Neural cell (in vitro differentiated cells): ENCODE measurements at regions not wholly inside any gene's neighbourhood (a gene's known extent, or its start where the extent isn't known, plus 50 kb on each side); places are given as distances from the start of the nearest gene placed in this dataset.

Experiments used
- EP300 ChIP-seq: fragments of 450-650 bp; conservative IDR thresholded peaks from 2 replicates; pipeline ENCODE4 v1.6.1; 2014; ENCODE audit warnings: antibody characterized with exemption, mild to moderate bottlenecking, moderate library complexity; ENCODE audit not compliant: poor library complexity, severe bottlenecking
- EZH2 ChIP-seq: fragments of 200-600, 300-800 bp; shearing (Covaris generic), sonication (generic); IDR thresholded peaks from 2 replicates; pipeline ENCODE4 v1.6.1; 2014; ENCODE audit warnings: antibody characterized with exemption, low read length, borderline replicate concordance, mild to moderate bottlenecking; ENCODE audit not compliant: insufficient read depth, poor library complexity, severe bottlenecking
- POLR2AphosphoS5 ChIP-seq: IDR thresholded peaks from 2 replicates; pipeline ENCODE4 v1.6.1; 2012
- TAF1 ChIP-seq: IDR thresholded peaks from 2 replicates; pipeline ENCODE4 v1.6.1; 2012; ENCODE audit warnings: low read depth
- TF ChIP-seq, protein P1 (sequence below): fragments of 450-650 bp; IDR thresholded peaks from 2 replicates; pipeline ENCODE4 v1.5.1; 2014; ENCODE audit warnings: antibody characterized with exemption, mild to moderate bottlenecking, moderate library complexity; ENCODE audit not compliant: poor library complexity, severe bottlenecking
- TF ChIP-seq, protein P2 (sequence below): IDR thresholded peaks from 2 replicates; pipeline ENCODE4 v1.6.1; 2012; ENCODE audit warnings: borderline replicate concordance

DNA sequence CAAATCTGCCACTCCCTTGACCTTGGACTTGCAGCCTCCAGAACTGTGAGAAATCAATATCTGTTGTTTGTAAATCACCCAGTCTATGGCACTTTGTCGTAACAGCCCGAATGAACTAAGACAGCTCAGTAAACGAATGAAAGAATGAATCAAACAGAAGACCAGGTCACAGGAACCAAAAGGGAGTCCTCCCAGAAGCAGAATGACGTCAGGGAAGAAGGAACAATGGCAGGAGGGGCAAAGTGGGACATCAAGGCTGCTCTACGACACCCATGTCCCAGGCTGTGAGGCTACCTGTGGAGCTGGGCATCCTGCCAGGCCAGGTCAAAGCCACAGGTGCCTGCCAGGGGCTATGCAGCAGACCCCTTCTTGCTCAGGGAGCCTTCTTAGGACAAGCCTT lies 267.2 kb upstream of the PFKP start:
- TF ChIP-seq, protein P1, sequence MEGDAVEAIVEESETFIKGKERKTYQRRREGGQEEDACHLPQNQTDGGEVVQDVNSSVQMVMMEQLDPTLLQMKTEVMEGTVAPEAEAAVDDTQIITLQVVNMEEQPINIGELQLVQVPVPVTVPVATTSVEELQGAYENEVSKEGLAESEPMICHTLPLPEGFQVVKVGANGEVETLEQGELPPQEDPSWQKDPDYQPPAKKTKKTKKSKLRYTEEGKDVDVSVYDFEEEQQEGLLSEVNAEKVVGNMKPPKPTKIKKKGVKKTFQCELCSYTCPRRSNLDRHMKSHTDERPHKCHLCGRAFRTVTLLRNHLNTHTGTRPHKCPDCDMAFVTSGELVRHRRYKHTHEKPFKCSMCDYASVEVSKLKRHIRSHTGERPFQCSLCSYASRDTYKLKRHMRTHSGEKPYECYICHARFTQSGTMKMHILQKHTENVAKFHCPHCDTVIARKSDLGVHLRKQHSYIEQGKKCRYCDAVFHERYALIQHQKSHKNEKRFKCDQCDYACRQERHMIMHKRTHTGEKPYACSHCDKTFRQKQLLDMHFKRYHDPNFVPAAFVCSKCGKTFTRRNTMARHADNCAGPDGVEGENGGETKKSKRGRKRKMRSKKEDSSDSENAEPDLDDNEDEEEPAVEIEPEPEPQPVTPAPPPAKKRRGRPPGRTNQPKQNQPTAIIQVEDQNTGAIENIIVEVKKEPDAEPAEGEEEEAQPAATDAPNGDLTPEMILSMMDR: no peak
- no peak for TF ChIP-seq POLR2AphosphoS5
- TF ChIP-seq EZH2: no peak
- TF ChIP-seq, protein P2, sequence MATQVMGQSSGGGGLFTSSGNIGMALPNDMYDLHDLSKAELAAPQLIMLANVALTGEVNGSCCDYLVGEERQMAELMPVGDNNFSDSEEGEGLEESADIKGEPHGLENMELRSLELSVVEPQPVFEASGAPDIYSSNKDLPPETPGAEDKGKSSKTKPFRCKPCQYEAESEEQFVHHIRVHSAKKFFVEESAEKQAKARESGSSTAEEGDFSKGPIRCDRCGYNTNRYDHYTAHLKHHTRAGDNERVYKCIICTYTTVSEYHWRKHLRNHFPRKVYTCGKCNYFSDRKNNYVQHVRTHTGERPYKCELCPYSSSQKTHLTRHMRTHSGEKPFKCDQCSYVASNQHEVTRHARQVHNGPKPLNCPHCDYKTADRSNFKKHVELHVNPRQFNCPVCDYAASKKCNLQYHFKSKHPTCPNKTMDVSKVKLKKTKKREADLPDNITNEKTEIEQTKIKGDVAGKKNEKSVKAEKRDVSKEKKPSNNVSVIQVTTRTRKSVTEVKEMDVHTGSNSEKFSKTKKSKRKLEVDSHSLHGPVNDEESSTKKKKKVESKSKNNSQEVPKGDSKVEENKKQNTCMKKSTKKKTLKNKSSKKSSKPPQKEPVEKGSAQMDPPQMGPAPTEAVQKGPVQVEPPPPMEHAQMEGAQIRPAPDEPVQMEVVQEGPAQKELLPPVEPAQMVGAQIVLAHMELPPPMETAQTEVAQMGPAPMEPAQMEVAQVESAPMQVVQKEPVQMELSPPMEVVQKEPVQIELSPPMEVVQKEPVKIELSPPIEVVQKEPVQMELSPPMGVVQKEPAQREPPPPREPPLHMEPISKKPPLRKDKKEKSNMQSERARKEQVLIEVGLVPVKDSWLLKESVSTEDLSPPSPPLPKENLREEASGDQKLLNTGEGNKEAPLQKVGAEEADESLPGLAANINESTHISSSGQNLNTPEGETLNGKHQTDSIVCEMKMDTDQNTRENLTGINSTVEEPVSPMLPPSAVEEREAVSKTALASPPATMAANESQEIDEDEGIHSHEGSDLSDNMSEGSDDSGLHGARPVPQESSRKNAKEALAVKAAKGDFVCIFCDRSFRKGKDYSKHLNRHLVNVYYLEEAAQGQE: no peak
- no peak for TF ChIP-seq TAF1
- TF ChIP-seq EP300: no peak
